NCI-H1092 treated with DMSO at 0.1 percent for 48 hours (cell line): ENCODE measurements at regions not wholly inside any gene's neighbourhood (a gene's known extent, or its start where the extent isn't known, plus 50 kb on each side); places are given as distances from the start of the nearest gene placed in this dataset.

Experiments used
- DNase-seq: peaks from one replicate; lab custom pipeline; 2025; lab: John Stamatoyannopoulos, UW

- no peak for DNase-seq
These were observed 161.7 kb upstream of the UBE2E1 start for GRCh38 chr3:23644099-23644498.

DNA sequence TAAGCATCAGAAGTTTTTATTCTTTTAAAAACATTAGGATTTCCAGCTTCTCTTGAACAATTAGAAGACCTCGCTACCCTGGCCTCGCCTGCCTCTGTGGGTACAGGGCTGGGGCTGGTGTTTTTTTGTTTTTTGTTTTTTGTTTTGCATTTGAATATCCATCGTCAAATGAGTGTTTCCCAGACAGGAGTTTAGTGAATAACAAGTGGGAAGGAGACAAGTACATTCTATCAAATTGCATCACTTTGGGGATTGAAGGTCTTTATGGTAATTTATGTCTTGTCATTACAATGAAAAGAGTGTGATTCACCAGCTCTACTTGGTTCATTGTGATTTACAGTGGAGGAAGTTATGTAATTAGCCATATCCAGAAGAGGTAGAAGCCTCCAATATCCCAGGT lies 161.1 kb upstream of the UBE2E1 start:
- DNase-seq = no peak

DNA sequence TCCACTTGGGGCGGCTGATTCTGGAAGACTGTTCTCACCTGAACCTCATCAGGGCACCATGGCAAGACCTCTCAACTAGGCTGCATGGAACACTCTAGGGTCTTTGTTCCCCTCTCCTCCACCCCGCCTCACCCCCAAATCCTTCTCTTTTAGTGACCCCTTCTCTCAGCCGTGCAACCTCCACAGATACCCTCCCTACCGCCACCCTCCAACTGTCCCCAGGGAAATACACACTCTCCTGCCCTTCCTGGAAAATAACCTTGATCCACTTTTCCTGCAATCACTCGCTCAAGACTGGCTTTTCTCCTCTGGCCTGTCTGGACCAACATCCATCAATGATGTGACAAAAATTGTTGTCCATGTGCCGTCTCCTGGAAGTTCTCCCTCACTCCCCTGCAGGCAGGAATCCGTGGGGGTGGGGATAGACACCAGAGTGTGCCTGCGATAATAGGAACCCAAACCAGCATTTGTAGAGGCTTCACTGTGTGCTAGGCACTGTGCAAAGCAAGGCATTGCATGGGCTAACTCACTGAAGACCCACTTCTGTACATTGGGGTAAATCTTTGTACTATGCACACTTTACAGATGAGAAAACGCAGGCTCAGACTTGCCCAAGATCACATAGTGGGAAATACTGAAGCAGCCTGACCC lies 160.1 kb upstream of the UBE2E1 start:
- no peak for DNase-seq

- no peak for DNase-seq
These were observed 159.4 kb upstream of the UBE2E1 start for GRCh38 chr3:23646184-23646920.

DNA sequence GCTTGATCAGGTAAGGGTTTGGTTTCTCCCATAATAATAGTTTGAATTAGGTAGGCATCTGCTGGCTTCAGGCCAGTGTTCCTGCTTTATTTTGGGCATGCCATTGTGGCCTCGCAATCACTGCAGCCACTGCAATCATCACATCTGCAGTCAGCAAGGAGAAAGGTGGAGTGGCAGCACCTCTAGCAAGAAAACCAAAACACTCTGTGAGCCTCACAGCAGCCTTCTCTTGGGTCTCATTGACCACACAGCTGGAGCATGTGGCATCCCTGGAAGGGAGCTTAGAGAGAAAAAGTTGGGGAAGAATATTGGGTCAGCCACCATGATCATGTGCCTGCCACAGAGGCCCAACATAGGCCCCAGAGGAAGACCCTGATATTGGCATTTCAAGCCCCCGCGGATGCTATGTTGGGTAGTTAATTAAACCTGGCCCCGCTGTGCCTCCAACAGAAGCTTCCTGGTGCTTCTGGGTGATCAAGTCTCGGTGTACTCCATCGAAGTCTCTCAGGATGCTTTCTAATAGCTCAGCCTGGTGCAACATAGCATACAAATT lies 158.0 kb upstream of the UBE2E1 start:
- DNase-seq = no peak

GRCh38 chr3:23648326-23648995 lies 157.3 kb upstream of the UBE2E1 start:
- DNase-seq = no peak

GRCh38 chr3:23648996-23649395 lies 156.8 kb upstream of the UBE2E1 start:
- DNase-seq = no peak

DNA sequence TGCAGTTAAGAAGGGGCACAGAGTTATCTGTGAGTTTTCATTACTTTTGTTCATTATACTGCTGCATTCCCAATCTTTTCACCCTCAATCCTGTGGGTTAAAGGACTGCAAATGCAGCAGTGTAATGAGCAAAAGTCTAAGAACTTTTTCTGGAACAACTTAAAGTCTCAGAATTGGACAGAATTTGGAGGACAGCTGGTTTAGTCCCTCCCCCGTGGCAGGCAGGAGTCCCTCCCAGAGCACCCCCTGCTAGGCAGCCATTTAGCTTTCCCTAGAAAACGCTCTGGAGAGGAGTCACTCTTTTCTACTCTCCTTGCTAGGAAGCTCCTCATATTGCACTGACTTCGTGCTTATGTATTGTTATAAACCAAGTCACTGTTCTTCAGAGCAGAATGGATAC lies 156.3 kb upstream of the UBE2E1 start:
- DNase-seq = no peak

GRCh38 chr3:23650371-23651140 lies 155.2 kb upstream of the UBE2E1 start:
- DNase-seq = no peak

DNA sequence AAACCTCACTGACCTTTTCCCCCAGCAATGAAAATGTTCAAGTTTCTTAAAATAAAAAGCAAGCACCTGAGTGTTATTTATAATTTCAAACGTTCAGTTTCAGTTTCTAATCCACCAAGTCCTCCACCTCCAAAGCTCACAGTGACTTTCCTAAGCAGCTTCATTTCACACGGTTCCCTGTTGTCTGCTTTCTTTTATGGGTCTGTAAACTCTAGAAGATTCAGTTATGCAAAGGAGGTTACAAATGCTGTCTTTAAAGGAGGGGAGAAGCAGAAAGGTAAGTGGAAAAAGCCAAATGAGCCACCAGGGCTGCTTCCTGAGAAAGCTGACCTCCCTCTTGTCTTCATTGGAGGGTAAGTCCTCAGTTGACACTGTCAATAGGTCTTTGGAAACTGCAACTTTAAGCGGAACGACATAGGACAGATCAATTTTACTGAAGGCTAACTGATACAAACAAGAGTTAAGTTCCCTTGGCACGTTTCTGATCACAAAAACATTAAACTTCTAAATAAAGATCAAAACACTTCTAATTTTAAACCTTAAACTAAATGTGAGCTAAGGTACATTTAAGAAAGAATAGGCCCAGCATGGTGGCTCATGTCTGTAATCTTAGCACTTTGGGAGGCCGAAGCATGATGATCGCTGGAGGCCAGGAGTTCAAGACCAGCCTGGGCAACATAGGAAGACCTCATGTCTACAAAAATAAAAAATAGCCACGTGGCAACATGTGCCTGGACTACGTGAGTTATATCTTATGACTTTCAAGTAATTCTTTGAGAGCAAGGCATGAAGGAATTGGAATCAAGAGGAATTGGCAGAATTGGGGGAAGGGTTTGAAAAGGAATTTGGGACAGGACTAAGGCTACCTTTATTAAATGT lies 151.9 kb upstream of the UBE2E1 start:
- no peak for DNase-seq

DNA sequence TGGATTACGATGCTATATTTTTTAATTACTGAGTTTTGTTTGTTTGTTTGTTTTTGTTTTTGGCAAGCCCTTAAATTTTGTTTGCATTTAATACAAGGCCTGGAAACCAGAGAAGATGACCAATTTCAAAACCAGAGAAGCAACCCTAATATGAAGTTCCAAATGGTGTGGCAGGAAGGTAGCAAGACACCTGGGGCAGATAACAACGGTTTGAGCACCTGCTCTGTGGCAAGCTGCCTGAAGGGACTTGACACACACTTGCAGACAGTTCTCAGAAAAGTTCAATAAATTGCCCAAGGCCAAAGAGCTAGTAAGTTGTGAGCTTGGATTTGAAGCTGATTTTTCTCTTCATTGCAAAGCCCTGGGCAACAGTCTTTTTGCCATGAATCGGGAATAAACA lies 151.2 kb upstream of the UBE2E1 start:
- DNase-seq = no peak

DNA sequence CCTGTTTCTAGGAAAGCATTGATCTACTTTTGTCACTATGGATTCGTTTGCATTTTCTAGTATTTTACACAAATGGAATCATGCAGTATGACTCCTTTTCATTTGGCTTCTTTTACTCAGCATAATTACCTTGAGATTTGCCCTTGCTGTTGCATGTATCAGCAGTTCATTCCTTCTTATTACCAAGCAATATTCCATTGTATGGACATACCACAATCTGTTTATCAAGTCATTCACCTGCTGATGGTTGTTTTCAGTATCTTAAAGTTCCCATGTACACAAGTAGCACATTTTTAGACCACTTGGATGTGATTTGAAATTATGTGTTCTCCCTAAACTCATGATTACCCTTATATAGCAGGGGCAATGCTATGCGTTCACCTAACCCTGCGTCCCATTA lies 150.0 kb upstream of the UBE2E1 start:
- no peak for DNase-seq

DNA sequence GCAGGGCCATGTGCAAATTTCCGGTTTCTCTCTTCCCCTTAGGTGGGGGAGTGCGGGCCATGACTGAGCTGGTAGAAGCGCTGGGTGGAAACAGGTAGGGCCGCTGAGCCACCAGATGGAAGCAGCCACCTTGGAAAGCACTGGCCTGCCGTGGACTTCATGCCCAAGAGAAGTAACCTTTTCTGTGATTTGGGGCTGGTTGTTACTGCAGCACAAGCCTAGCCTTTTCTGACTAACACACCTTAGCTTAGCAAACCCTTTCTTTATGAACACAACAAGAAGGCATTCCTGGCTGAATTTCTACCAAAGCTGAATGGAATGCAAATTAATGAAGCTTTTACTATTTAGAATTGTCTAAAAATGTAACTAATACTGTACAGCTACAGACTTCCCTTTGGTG lies 149.6 kb upstream of the UBE2E1 start:
- DNase-seq = no peak

DNA sequence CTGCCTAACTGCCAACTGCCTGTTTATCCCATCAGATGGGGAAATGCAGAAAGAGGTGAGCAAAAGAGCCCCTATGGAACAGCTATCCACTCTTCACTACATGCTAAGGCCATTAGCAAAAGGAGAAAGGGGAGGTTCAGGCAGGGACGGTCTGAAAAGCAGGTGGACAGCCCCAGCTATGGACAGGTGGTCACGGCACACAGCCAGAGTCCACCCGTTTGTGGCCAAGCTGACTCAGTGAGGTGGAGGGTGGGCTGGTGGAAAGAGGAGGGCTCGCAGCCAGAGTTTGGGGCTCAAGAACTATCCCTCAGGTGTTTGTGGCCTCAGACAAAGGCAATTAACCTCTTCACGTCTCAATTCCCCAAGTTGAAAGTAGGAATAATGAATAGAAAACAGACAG lies 148.9 kb upstream of the UBE2E1 start:
- DNase-seq = no peak

DNA sequence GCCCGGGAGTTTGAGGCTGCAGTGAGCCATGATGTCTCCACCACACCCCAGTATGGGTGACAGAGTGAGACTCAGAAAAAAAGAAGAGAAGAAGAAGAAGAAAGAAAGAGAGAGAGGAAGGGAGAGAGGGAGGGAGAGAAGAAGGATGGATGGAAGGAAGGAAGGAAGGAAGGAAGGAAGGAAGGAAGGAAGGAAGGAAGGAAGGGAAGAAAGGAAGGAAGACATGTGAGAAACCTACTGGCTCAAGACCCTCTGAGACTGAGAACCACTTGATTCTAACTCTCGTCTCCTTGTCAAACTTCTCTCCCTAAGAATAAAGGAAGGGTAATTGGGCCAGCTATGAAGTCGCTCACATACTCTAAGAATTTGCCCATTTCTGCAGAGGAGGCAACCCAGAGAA lies 148.1 kb upstream of the UBE2E1 start:
- no peak for DNase-seq

DNA sequence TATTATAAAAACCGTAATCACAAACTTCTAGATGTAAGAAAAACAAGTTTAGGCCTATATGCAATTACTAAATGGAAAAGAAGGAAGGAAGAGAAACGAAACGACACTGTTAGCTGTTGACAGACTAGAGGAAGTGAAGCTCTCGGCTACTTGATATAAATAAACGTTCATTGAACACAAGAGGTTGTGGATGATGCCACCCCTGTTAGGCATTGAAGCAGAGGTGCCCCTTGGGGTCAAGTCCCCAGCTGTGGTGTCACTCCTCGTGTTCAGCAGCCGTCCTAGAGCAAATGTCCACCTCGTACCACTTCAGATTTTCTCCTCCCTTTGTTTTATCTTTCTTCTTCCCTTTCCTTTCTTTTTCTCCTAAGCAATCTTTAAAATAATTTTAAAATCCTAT lies 146.5 kb upstream of the UBE2E1 start:
- no peak for DNase-seq

GRCh38 chr3:23659840-23660430 lies 145.8 kb upstream of the UBE2E1 start:
- DNase-seq = no peak

DNA sequence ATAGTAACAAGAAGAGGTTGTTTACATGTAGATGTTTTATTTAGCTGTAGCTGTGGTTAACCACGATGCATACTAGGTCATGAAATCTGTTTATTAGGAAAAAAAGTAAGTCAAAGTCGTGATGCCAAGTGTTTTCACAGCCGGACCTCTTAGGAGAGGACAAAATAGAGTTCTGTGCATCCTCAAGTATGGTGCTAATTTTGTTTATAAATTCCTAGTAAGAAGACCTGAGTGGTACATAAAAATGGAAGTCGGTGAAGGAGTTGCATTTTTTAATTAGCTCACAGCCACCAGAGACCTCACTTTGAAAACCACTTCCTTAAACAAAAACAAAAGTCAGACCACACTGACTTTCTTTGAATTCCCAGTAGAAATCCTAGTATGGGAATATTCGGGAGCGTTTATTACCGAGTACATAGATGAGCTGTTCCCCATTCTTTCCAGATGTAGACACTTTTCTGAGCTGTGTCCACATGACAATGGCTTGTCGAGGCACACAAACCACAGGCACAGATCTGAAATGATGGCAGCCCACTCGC lies 143.6 kb upstream of the UBE2E1 start:
- no peak for DNase-seq

DNA sequence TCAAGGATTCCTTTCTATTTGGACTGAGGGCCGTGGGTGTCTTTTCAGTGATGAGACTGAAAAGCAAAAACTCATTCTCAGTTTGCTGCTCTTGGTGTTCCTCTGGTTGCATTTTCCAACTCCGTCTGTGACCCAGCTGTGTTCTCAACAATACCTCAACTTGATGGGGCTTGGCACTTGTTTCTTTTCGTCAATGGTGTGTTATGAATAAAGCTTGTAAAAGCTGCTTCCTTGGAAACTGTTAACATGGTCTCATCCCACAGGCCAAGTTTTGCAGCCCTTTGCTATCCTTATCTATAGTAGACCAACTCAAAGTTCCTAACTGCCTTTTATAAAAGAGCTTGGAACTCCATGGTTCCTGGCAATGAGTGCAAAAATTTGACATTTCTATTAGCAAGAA lies 142.5 kb upstream of the UBE2E1 start:
- no peak for DNase-seq

DNA sequence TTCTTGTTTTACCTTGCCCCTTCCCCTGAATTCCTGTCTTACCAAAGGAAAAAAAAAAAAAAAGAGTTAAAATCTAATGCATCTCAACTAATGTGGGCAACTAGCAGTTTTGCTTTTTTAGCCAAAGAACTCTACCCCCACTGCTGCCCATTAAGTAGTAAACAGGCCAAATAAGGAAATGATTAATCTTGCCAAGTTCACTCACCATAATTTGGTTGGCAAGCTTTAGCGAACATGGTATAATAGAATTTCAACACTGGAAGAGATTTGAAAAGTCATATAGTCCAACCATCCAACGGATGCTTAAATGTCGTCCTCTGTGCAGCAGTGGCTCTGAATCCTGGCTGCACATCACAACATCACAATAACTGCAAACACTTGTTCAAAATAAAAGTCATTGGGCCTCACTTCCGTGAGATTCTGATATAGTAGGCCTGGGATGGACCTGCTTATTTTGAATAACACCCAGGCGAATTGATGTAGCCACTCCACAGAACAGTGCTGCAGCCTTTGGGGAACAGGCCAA lies 142.0 kb upstream of the UBE2E1 start:
- no peak for DNase-seq
